T-cell (primary cell): ENCODE measurements at regions not wholly inside any gene's neighbourhood (a gene's known extent, or its start where the extent isn't known, plus 50 kb on each side); places are given as distances from the start of the nearest gene placed in this dataset.

Source experiments
- ATAC-seq, 4 experiments: fragments of 200-7000 bp in 3 of 4; fragments of 150-1000 bp in 1 of 4; cut with Tn5 transposase; replicated peaks in 1 of 4; 1 replicate in 3 of 4; 2 replicates in 1 of 4; pipeline ENCODE4 v1.10.0; 2021; ENCODE audit warnings: moderate library complexity in 3 of 4, mild to moderate bottlenecking in 2 of 4, moderate number of reproducible peaks in 1 of 4
- CTCF ChIA-PET, 2 donors: fragments of 300-600 bp; sonication (Branson Sonifier 250); formaldehyde crosslinking; loops; one replicate each; lab custom pipeline; 2022; ENCODE audit warnings: antibody characterized with exemption in 2 of 2; lab: Charles Lee
- POLR2A ChIA-PET, 2 donors: fragments of 300-600 bp; sonication (Branson Sonifier 250); formaldehyde crosslinking; loops; one replicate each; lab custom pipeline; 2022; ENCODE audit warnings: antibody characterized with exemption in 2 of 2; lab: Charles Lee
- DNase-seq, 35 experiments: peaks; one replicate each; pipeline versions ENCODE4 v3.0.0 to v3.0.0-alpha.2; 2013 to 2023
- H3K27ac ChIP-seq: one replicate; pipeline ENCODE4 v1.5.1; 2013; ENCODE audit warnings: low read length
- H3K27me3 ChIP-seq, 2 experiments: replicated peaks in 1 of 2; 1 replicate in 1 of 2; 2 replicates in 1 of 2; pipeline versions ENCODE4 v1.6.1 to v1.7.0; 2013; ENCODE audit warnings: low read length in 1 of 2, mixed read lengths in 1 of 2; ENCODE audit not compliant: control insufficient read depth in 2 of 2, insufficient read depth in 2 of 2; ENCODE audit errors: extremely low read depth in 1 of 2
- H3K36me3 ChIP-seq, 2 donors: 1 replicate in 1 of 2; 2 replicates in 1 of 2; pipeline versions ENCODE4 v1.6.1 to v1.7.0; 2013; ENCODE audit warnings: low read length in 1 of 2; ENCODE audit not compliant: control insufficient read depth in 2 of 2, insufficient read depth in 1 of 2; ENCODE audit errors: extremely low read depth in 1 of 2
- H3K4me1 ChIP-seq, 2 experiments: 1 replicate in 1 of 2; 2 replicates in 1 of 2; pipeline versions ENCODE4 v1.6.1 to v1.7.0; 2013; ENCODE audit warnings: low read length in 2 of 2, mixed read lengths in 1 of 2; ENCODE audit not compliant: insufficient read depth in 2 of 2, control insufficient read depth in 1 of 2; ENCODE audit errors: extremely low read depth in 1 of 2
- H3K4me3 ChIP-seq, 2 donors: 1 replicate in 1 of 2; 2 replicates in 1 of 2; pipeline versions ENCODE4 v1.5.1 to v1.7.0; 2013; ENCODE audit warnings: mild to moderate bottlenecking in 2 of 2, low read length in 1 of 2, moderate library complexity in 1 of 2; ENCODE audit not compliant: control insufficient read depth in 1 of 2; ENCODE audit errors: extremely low read depth in 1 of 2
- H3K9me3 ChIP-seq: 2 replicates; pipeline ENCODE4 v1.7.0; 2013
- H3K27ac Mint-ChIP-seq, 2 donors: one replicate each; pipeline ENCODE4 v1.8.0; 2020 to 2021; ENCODE audit warnings: mild to moderate bottlenecking in 2 of 2, mixed read lengths in 2 of 2
- H3K27me3 Mint-ChIP-seq, 2 donors: one replicate each; pipeline ENCODE4 v1.8.0; 2021 to 2022; ENCODE audit warnings: mixed read lengths in 2 of 2
- H3K36me3 Mint-ChIP-seq: one replicate; pipeline ENCODE4 v1.8.0; 2021; ENCODE audit warnings: mixed read lengths
- H3K4me1 Mint-ChIP-seq, 3 donors: one replicate each; pipeline ENCODE4 v1.8.0; 2020 to 2022; ENCODE audit warnings: mixed read lengths in 3 of 3, mild to moderate bottlenecking in 1 of 3
- H3K4me3 Mint-ChIP-seq, 3 donors: one replicate each; pipeline ENCODE4 v1.8.0; 2020 to 2022; ENCODE audit warnings: mild to moderate bottlenecking in 3 of 3, mixed read lengths in 3 of 3, moderate library complexity in 3 of 3
- H3K9me3 Mint-ChIP-seq, 3 donors: one replicate each; pipeline ENCODE4 v1.8.0; 2020 to 2022; ENCODE audit warnings: mixed read lengths in 3 of 3
- WGBS: methylation state at CpG from one replicate; pipeline ENCODE4 v1.1.5; 2013; ENCODE audit warnings: missing lambda C conversion rate; ENCODE audit not compliant: insufficient coverage; 5-methylcytosine and 5-hydroxymethylcytosine counted together

DNA sequence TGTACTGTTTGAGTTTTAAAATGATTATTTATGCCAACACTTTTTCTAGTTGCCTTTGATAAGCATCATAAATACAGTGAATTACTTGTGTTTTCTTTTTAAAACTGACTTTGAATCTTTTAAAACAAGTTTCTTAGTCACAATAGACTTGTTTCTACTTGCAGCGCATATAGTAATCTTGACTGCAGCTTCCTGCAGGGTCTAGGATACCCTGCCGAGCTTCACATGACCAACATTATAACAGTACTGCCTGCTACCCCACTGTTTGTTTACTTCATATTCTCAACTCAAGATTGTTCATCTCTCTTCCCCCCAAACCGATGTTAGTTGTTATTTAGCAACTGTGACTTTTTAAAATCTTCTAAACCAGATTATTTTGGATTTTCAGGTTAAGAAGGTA lies 751.3 kb upstream of the NEGR1 start:
- Mint-ChIP-seq H3K27me3 (no peaks in the 10 kb centered on the region), H3K4me1 (no peaks in the 10 kb centered on the region), H3K9me3 (peaks cover 4 to 13% (median 10%) of the 10 kb centered on the region in 3 donors), H3K36me3 (no peaks in the 10 kb centered on the region), H3K4me3 (no peak overlapping the region), H3K27ac (no peak overlapping the region)
- Histone ChIP-seq H3K9me3 (no peaks in the 10 kb centered on the region), H3K4me1 (no peaks in the 10 kb centered on the region), H3K4me3 (no peak overlapping the region), H3K27ac (no peak overlapping the region), H3K36me3 (no peaks in the 10 kb centered on the region), H3K27me3 (no peaks in the 10 kb centered on the region)
- ChIA-PET CTCF (no interaction called here), POLR2A (no interaction called here)
- ATAC-seq = no peak
- WGBS = no CpG with 5 or more reads among the region's 3 CpGs
- DNase-seq = no peak

DNA sequence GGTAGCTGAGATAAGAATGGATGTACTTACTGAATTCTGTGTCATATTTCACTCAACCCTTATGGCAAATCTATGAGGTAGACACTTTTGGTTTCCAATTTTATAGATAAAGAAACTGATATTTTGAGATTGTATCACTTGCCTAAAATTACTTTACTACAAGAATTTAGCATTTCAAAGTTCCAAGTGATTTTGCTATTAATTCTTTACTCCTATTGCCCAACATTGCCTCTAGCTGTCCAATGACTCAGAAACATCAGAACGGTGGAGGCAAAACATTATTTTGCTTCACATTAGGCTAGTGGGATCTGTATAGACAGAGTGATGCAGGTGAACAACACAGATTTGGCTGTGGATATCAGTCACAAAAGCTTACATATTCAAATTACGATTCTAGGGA lies 747.2 kb upstream of the NEGR1 start:
- ATAC-seq (no peak), DNase-seq (no peak)
- Mint-ChIP-seq H3K27me3 (no peaks in the 10 kb centered on the region), H3K27ac (no peak overlapping the region), H3K36me3 (no peaks in the 10 kb centered on the region), H3K4me3 (no peak overlapping the region), H3K9me3 (peaks cover 2 to 10% (median 10%) of the 10 kb centered on the region in 3 donors), H3K4me1 (no peaks in the 10 kb centered on the region)
- WGBS = no CpG with 5 or more reads among the region's 2 CpGs
- Histone ChIP-seq H3K27me3 (no peaks in the 10 kb centered on the region), H3K36me3 (no peaks in the 10 kb centered on the region), H3K9me3 (no peaks in the 10 kb centered on the region), H3K27ac (no peak overlapping the region), H3K4me1 (no peaks in the 10 kb centered on the region), H3K4me3 (no peak overlapping the region)
- ChIA-PET POLR2A (no interaction called here), CTCF (no interaction called here)

DNA sequence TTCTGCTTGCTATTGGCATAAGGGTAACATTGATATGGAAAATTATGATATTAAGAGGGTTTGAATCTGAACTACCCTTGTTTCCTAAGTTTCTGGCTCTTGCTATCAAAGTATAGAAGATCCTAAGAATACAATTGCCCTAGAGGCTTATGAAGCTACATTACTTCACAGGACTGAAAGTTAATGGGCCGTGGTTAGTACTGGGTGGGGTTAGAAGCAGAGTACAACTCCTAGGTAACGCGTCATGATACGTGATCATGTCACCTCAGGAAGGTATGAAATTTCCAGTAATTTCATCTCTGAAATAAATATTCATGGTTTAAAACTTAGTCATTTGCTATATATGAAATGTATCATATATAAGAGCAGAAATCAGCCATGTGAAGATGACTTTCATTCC lies 743.8 kb upstream of the NEGR1 start:
- Histone ChIP-seq H3K4me1 (no peaks in the 10 kb centered on the region), H3K36me3 (no peaks in the 10 kb centered on the region), H3K9me3 (no peaks in the 10 kb centered on the region), H3K4me3 (no peak overlapping the region), H3K27ac (no peak overlapping the region), H3K27me3 (no peaks in the 10 kb centered on the region)
- no peak overlapping the region for H3K27ac Mint-ChIP-seq
- no peaks in the 10 kb centered on the region for H3K4me1 Mint-ChIP-seq
- POLR2A ChIA-PET = no interaction called here
- DNase-seq = no peak
- no CpG with 5 or more reads among the region's 4 CpGs for WGBS
- ATAC-seq = no peak
- no peak overlapping the region for H3K4me3 Mint-ChIP-seq
- peaks cover 0 to 8% (median 7%) of the 10 kb centered on the region in 3 donors for H3K9me3 Mint-ChIP-seq
- no peaks in the 10 kb centered on the region for H3K27me3 Mint-ChIP-seq
- CTCF ChIA-PET = no interaction called here
- no peaks in the 10 kb centered on the region for H3K36me3 Mint-ChIP-seq

DNA sequence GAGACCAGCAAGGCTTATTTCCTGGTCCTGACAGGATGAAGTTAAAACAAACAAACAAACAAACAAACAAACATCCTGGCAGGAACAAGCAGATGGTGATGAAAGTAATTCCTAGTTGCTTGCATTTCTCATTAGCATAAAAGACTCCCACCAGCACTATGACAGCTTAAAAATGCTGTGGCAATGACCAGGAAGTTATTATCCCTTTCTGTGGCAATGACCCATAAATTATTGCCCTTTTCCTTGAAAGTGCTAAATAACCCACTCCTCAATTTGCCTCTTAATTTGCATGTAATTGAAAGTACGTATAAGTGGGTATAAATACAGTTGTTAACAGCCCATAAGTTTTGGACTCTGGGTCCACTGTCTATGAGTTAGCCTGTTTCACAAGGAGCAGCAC lies 727.6 kb upstream of the NEGR1 start:
- no CpG with 5 or more reads among the region's 1 CpG for WGBS
- H3K27me3 ChIP-seq = no peaks in the 10 kb centered on the region
- ChIA-PET CTCF (no interaction called here), POLR2A (interaction anchor here in 1 of 2 donors (1.0 kb wide), 1 partner anchor 84 kb away, joined by 3 read pairs; no protein-coding TSS in a partner anchor)
- H3K36me3 ChIP-seq = no peaks in the 10 kb centered on the region
- Mint-ChIP-seq H3K27ac (no peak overlapping the region), H3K27me3 (no peaks in the 10 kb centered on the region), H3K4me1 (no peaks in the 10 kb centered on the region), H3K4me3 (no peak overlapping the region), H3K36me3 (no peaks in the 10 kb centered on the region), H3K9me3 (peaks cover 0 to 29% (median 20%) of the 10 kb centered on the region in 3 donors)
- no peak overlapping the region for H3K27ac ChIP-seq
- H3K4me3 ChIP-seq = no peak overlapping the region
- no peaks in the 10 kb centered on the region for H3K9me3 ChIP-seq
- no peaks in the 10 kb centered on the region for H3K4me1 ChIP-seq
- ATAC-seq = no peak
- DNase-seq = no peak

DNA sequence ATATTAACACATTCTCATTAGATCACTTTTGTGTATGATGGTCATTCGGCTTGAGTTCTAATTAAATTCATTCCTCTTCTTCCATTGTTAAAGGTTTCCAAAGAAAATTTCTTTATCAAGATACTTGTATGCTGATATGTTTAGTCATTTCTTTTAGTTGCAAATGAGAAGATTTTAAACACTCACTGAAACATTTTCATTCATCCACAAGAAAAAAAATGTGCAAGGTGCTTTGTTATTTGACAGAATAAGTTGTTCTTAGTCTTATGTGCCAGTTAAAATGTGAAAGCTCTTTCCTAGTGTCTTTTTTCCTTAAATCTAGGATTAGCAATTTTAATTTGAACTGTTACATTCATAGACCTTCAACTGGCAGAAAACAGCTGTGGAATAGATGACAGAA lies 727.0 kb upstream of the NEGR1 start:
- POLR2A ChIA-PET = interaction anchor here in 1 of 2 donors (1.0 kb wide), 1 partner anchor 85 kb away, joined by 3 read pairs; no protein-coding TSS in a partner anchor
- Histone ChIP-seq H3K4me1 (no peaks in the 10 kb centered on the region), H3K9me3 (no peaks in the 10 kb centered on the region), H3K27me3 (no peaks in the 10 kb centered on the region), H3K36me3 (no peaks in the 10 kb centered on the region), H3K27ac (no peak overlapping the region), H3K4me3 (no peak overlapping the region)
- no CpG with 5 or more reads among the region's 1 CpG for WGBS
- no peaks in the 10 kb centered on the region for H3K4me1 Mint-ChIP-seq
- DNase-seq = no peak
- no peaks in the 10 kb centered on the region for H3K36me3 Mint-ChIP-seq
- H3K4me3 Mint-ChIP-seq = no peak overlapping the region
- H3K9me3 Mint-ChIP-seq = peaks cover 0 to 29% (median 20%) of the 10 kb centered on the region in 3 donors
- no peak overlapping the region for H3K27ac Mint-ChIP-seq
- H3K27me3 Mint-ChIP-seq = no peaks in the 10 kb centered on the region
- CTCF ChIA-PET = no interaction called here
- ATAC-seq = no peak

DNA sequence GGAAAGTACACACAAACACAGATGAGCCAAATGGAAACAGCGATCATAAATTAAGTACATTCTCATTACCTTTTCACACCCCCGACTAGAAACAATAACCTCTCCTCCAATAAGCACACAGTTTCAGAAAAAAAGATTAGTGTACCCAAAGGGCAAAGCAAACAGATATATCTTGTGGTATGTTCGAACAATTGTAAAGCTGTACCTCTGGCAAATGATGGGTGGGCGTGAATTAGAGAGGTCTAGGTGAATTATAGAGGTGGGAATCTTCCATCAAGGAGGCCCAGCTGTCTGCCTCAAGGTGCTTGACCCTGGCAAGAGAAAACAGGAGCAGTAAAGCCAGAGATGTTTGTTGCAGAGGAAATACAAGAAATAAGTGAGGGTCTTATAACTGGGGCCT lies 715.3 kb upstream of the NEGR1 start:
- Mint-ChIP-seq H3K4me3 (no peak overlapping the region), H3K27ac (no peak overlapping the region), H3K4me1 (no peaks in the 10 kb centered on the region), H3K27me3 (no peaks in the 10 kb centered on the region), H3K36me3 (no peaks in the 10 kb centered on the region), H3K9me3 (peaks cover 4 to 9% (median 8%) of the 10 kb centered on the region in 3 donors)
- no peaks in the 10 kb centered on the region for H3K4me1 ChIP-seq
- H3K9me3 ChIP-seq = no peaks in the 10 kb centered on the region
- H3K27ac ChIP-seq = no peak overlapping the region
- WGBS = 35% methylated on average over 2 of the region's 4 CpGs
- POLR2A ChIA-PET = no interaction called here
- no peak overlapping the region for H3K4me3 ChIP-seq
- H3K36me3 ChIP-seq = no peaks in the 10 kb centered on the region
- DNase-seq = no peak
- no peak for ATAC-seq
- CTCF ChIA-PET = no interaction called here
- no peaks in the 10 kb centered on the region for H3K27me3 ChIP-seq

DNA sequence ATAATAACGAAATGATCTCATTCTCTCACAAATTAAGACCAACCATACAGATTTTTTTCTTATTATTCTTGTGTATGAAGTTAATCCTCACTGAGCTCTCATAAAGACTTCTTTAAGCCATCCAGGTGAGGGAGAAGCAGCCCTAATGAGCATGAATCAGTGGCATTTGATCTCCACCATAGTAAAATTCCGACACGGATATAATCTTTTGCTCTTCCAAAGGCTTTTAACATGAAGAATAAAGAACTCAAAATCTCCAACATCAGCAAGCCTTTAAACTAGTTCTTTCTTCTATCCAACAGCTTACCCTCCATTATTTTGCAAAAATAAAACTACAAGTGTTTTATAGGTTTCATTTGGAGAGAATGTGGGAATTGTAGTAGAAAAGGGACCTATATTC lies 714.7 kb upstream of the NEGR1 start:
- ATAC-seq (no peak), DNase-seq (no peak)
- Mint-ChIP-seq H3K36me3 (no peaks in the 10 kb centered on the region), H3K27ac (no peak overlapping the region), H3K4me1 (no peaks in the 10 kb centered on the region), H3K4me3 (no peak overlapping the region), H3K9me3 (peaks cover 4 to 10% (median 9%) of the 10 kb centered on the region in 3 donors), H3K27me3 (no peaks in the 10 kb centered on the region)
- H3K4me1 ChIP-seq = no peaks in the 10 kb centered on the region
- ChIA-PET POLR2A (no interaction called here), CTCF (no interaction called here)
- H3K9me3 ChIP-seq = no peaks in the 10 kb centered on the region
- no CpG with 5 or more reads among the region's 3 CpGs for WGBS
- no peaks in the 10 kb centered on the region for H3K27me3 ChIP-seq
- no peaks in the 10 kb centered on the region for H3K36me3 ChIP-seq
- no peak overlapping the region for H3K27ac ChIP-seq
- H3K4me3 ChIP-seq = no peak overlapping the region
